ENCODE measurements at regions not wholly inside any gene's neighbourhood (a gene's known extent, or its start where the extent isn't known, plus 50 kb on each side); places are given as distances from the start of the nearest gene placed in this dataset.

DNA sequence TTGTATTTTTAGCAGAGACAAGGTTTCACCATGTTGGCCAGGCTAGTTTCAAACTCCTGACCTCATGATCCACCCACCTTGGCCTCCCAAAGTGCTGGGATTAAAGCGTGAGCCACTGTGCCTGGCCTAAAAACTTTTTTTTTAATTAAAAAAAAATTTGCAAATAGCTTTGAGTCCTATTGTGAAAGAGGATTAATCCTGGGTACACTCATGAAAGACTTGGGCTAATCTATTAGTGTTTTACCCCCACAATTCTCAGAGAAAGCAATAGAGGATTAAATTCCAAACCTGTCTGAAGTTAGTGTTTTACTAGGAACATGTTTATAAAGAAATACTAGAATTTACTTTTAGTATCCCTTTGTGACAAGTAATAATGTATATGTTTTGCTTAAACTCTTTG lies 76.9 kb upstream of the ITGB1 start:
- H4K20me1 ChIP-seq (ENCODE audit: insufficient read depth, low read length, poor library complexity, severe bottlenecking) = no peaks in the 10 kb centered on the region
- H3K27me3 ChIP-seq (ENCODE audit: insufficient read depth, low read length, poor library complexity, severe bottlenecking) = no peaks in the 10 kb centered on the region
- TF ChIP-seq EZH2phosphoT487 (IDR thresholded peaks at IDR 0.05; ENCODE audit: borderline replicate concordance) = no peak
- H3K4me1 ChIP-seq (ENCODE audit: insufficient read depth, low read length, poor library complexity, severe bottlenecking) = no peaks in the 10 kb centered on the region
- no peak overlapping the region for H3K4me2 ChIP-seq (ENCODE audit: low read depth, low read length, poor library complexity, severe bottlenecking)
- no peaks in the 10 kb centered on the region for H3F3A ChIP-seq (ENCODE audit: low read depth)
- no peak overlapping the region for H3K4me3 ChIP-seq (ENCODE audit: low read length, poor library complexity, severe bottlenecking)
- H2AFZ ChIP-seq (ENCODE audit: low read length) = no peak overlapping the region
- no peaks in the 10 kb centered on the region for H3K9me2 ChIP-seq (replicated peaks; ENCODE audit: low read depth, low read length)
- no peak overlapping the region for H3K9ac ChIP-seq (ENCODE audit: low read depth, low read length, poor library complexity, severe bottlenecking)
- H3K36me3 ChIP-seq (ENCODE audit: insufficient read depth, low read length) = no peaks in the 10 kb centered on the region
- H3K9me3 ChIP-seq (ENCODE audit: insufficient read depth, low read depth, low read length) = no peaks in the 10 kb centered on the region
- no peaks in the 10 kb centered on the region for H3K79me2 ChIP-seq (ENCODE audit: insufficient read depth, low read length)

- H2AFZ ChIP-seq (ENCODE audit: low read length) = no peak overlapping the region
- H3K4me3 ChIP-seq (ENCODE audit: low read length, poor library complexity, severe bottlenecking) = no peak overlapping the region
- H3K4me2 ChIP-seq (ENCODE audit: low read depth, low read length, poor library complexity, severe bottlenecking) = no peak overlapping the region
Observed at GRCh38 chr10:33032654-33033151, 74.7 kb upstream of the ITGB1 start.

GRCh38 chr10:33031815-33032653 lies 74.0 kb upstream of the ITGB1 start:
- H2AFZ ChIP-seq (ENCODE audit: low read length) = no peak overlapping the region
- no peak overlapping the region for H3K4me2 ChIP-seq (ENCODE audit: low read depth, low read length, poor library complexity, severe bottlenecking)
- H3K79me2 ChIP-seq (ENCODE audit: insufficient read depth, low read length) = no peaks in the 10 kb centered on the region
- no peaks in the 10 kb centered on the region for H3K27me3 ChIP-seq (ENCODE audit: insufficient read depth, low read length, poor library complexity, severe bottlenecking)
- no peaks in the 10 kb centered on the region for H3K9me2 ChIP-seq (replicated peaks; ENCODE audit: low read depth, low read length)
- H3K9me3 ChIP-seq (ENCODE audit: insufficient read depth, low read depth, low read length) = no peaks in the 10 kb centered on the region
- H3K4me1 ChIP-seq (ENCODE audit: insufficient read depth, low read length, poor library complexity, severe bottlenecking) = no peaks in the 10 kb centered on the region
- no peaks in the 10 kb centered on the region for H3F3A ChIP-seq (ENCODE audit: low read depth)
- no peak overlapping the region for H3K9ac ChIP-seq (ENCODE audit: low read depth, low read length, poor library complexity, severe bottlenecking)
- no peak overlapping the region for H3K4me3 ChIP-seq (ENCODE audit: low read length, poor library complexity, severe bottlenecking)
- no peaks in the 10 kb centered on the region for H4K20me1 ChIP-seq (ENCODE audit: insufficient read depth, low read length, poor library complexity, severe bottlenecking)
- no peaks in the 10 kb centered on the region for H3K36me3 ChIP-seq (ENCODE audit: insufficient read depth, low read length)
- TF ChIP-seq EZH2phosphoT487 (IDR thresholded peaks at IDR 0.05; ENCODE audit: borderline replicate concordance) = no peak
- TF ChIP-seq, protein P1, sequence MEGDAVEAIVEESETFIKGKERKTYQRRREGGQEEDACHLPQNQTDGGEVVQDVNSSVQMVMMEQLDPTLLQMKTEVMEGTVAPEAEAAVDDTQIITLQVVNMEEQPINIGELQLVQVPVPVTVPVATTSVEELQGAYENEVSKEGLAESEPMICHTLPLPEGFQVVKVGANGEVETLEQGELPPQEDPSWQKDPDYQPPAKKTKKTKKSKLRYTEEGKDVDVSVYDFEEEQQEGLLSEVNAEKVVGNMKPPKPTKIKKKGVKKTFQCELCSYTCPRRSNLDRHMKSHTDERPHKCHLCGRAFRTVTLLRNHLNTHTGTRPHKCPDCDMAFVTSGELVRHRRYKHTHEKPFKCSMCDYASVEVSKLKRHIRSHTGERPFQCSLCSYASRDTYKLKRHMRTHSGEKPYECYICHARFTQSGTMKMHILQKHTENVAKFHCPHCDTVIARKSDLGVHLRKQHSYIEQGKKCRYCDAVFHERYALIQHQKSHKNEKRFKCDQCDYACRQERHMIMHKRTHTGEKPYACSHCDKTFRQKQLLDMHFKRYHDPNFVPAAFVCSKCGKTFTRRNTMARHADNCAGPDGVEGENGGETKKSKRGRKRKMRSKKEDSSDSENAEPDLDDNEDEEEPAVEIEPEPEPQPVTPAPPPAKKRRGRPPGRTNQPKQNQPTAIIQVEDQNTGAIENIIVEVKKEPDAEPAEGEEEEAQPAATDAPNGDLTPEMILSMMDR (conservative IDR thresholded peaks at IDR 0.05; ENCODE audit: low read length) = no peak

More at GRCh38 chr10:33032654-33033151, 74.7 kb upstream of the ITGB1 start:
- no peaks in the 10 kb centered on the region for H3F3A ChIP-seq (ENCODE audit: low read depth)
- H3K4me1 ChIP-seq (ENCODE audit: insufficient read depth, low read length, poor library complexity, severe bottlenecking) = no peaks in the 10 kb centered on the region
- H3K36me3 ChIP-seq (ENCODE audit: insufficient read depth, low read length) = no peaks in the 10 kb centered on the region
- no peaks in the 10 kb centered on the region for H4K20me1 ChIP-seq (ENCODE audit: insufficient read depth, low read length, poor library complexity, severe bottlenecking)
- no peak for TF ChIP-seq EZH2phosphoT487 (IDR thresholded peaks at IDR 0.05; ENCODE audit: borderline replicate concordance)
- TF ChIP-seq, protein P1 (conservative IDR thresholded peaks at IDR 0.05; ENCODE audit: low read length) = no peak
- H3K9me3 ChIP-seq (ENCODE audit: insufficient read depth, low read depth, low read length) = no peaks in the 10 kb centered on the region
- H3K9ac ChIP-seq (ENCODE audit: low read depth, low read length, poor library complexity, severe bottlenecking) = no peak overlapping the region
- H3K9me2 ChIP-seq (replicated peaks; ENCODE audit: low read depth, low read length) = no peaks in the 10 kb centered on the region
- H3K79me2 ChIP-seq (ENCODE audit: insufficient read depth, low read length) = no peaks in the 10 kb centered on the region
- no peaks in the 10 kb centered on the region for H3K27me3 ChIP-seq (ENCODE audit: insufficient read depth, low read length, poor library complexity, severe bottlenecking)

Data from Loucy (cell line).